Frontal cortex (tissue), 3 donors: ENCODE measurements at regions not wholly inside any gene's neighbourhood (a gene's known extent, or its start where the extent isn't known, plus 50 kb on each side); places are given as distances from the start of the nearest gene placed in this dataset.

Source experiments
- DNase-seq, 2 donors: peaks; one replicate each; pipeline ENCODE4 v3.0.0; 2012; ENCODE audit warnings: low spot score in 2 of 2
- FAIRE-seq: peaks from 2 replicates; lab custom pipeline; 2012; peaks lifted over from hg19 to GRCh38; lab: Jason Lieb, UNC
- donor health status: control.
- donor health status: control.
- donor health status: control.

GRCh38 chr15:58269455-58270414 lies 131.6 kb downstream of the AQP9 start:
- no peak for FAIRE-seq
- peak; percentile 10 to 49 for DNase-seq

GRCh38 chr15:58271410-58271809 lies 133.2 kb downstream of the AQP9 start:
- no peak for DNase-seq
- FAIRE-seq: no peak

- no peak for DNase-seq
- FAIRE-seq: no peak
Observed at GRCh38 chr15:58273104-58273503, 134.9 kb downstream of the AQP9 start.

- DNase-seq (no peak), FAIRE-seq (no peak)
Observed at GRCh38 chr15:58274885-58275284, 136.7 kb downstream of the AQP9 start.

- no peak for FAIRE-seq
Observed at GRCh38 chr15:58275785-58276184, 137.6 kb downstream of the AQP9 start.

GRCh38 chr15:58276924-58277323 lies 138.7 kb downstream of the AQP9 start:
- no peak for DNase-seq
- no peak for FAIRE-seq

More at GRCh38 chr15:58275785-58276184, 137.6 kb downstream of the AQP9 start:
- no peak for DNase-seq

GRCh38 chr15:58277333-58277732 lies 139.2 kb downstream of the AQP9 start:
- FAIRE-seq (no peak), DNase-seq (no peak)

GRCh38 chr15:58279106-58279505 lies 140.9 kb downstream of the AQP9 start:
- no peak for FAIRE-seq
- DNase-seq: no peak

GRCh38 chr15:58279654-58280053 lies 141.5 kb downstream of the AQP9 start:
- FAIRE-seq (no peak), DNase-seq (no peak)

GRCh38 chr15:58282060-58282708 lies 144.0 kb downstream of the AQP9 start:
- DNase-seq (no peak), FAIRE-seq (no peak)

GRCh38 chr15:58283302-58283701 lies 145.1 kb downstream of the AQP9 start:
- DNase-seq (no peak), FAIRE-seq (no peak)

GRCh38 chr15:58284293-58284692 lies 146.1 kb downstream of the AQP9 start:
- no peak for DNase-seq
- FAIRE-seq: no peak

- no peak for DNase-seq
- FAIRE-seq: no peak
Observed at GRCh38 chr15:58285212-58285920, 146.4 kb upstream of the LIPC start.

GRCh38 chr15:58285921-58286278 lies 145.9 kb upstream of the LIPC start:
- no peak for DNase-seq
- no peak for FAIRE-seq

- no peak for DNase-seq
- FAIRE-seq: no peak
Observed at GRCh38 chr15:58286523-58286922, 145.3 kb upstream of the LIPC start.

- no peak for DNase-seq
- no peak for FAIRE-seq
Observed at GRCh38 chr15:58287891-58288290, 143.9 kb upstream of the LIPC start.

GRCh38 chr15:58288592-58288991 lies 143.2 kb upstream of the LIPC start:
- DNase-seq: no peak
- FAIRE-seq: no peak

- DNase-seq (no peak), FAIRE-seq (no peak)
Observed at GRCh38 chr15:58291848-58292247, 139.9 kb upstream of the LIPC start.

- no peak for DNase-seq
- FAIRE-seq: no peak
Observed at GRCh38 chr15:58292751-58293175, 139.0 kb upstream of the LIPC start.

GRCh38 chr15:58293622-58294550 lies 137.9 kb upstream of the LIPC start:
- FAIRE-seq (no peak), DNase-seq (no peak)
